ENCODE measurements at regions not wholly inside any gene's neighbourhood (a gene's known extent, or its start where the extent isn't known, plus 50 kb on each side); places are given as distances from the start of the nearest gene placed in this dataset.
"Not testable (repeated sequence)": the region's sequence is repeated elsewhere in the genome, so short reads cannot be mapped to it uniquely, and the experiment has no call there.

DNA sequence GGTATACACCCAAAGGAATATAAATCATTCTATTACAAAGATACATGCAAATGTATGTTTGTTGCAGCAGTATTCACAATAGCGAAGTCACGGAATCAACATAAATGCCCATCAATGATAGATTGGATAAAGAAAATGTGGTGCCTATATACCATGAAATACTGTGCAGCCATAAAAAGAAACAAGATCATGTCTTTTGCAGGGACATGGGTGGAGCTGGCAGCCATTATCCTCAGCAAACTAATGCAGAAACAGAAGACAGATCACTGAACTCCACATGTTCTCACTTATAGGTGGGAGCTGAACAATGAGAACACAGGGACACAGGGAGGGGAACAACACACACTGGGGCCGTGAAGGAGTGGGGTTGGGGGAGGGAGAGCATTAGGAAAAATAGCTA is 315.2 kb downstream of the CPS1 start:
- TF ChIP-seq MAX, RFX5 (IDR thresholded peaks at IDR 0.05): not testable (repeated sequence)

Measured in A549 (cell line).